Common myeloid progenitor, CD34-positive (primary cell): ENCODE measurements at regions not wholly inside any gene's neighbourhood (a gene's known extent, or its start where the extent isn't known, plus 50 kb on each side); places are given as distances from the start of the nearest gene placed in this dataset.
"Not testable (repeated sequence)": the region's sequence is repeated elsewhere in the genome, so short reads cannot be mapped to it uniquely, and the experiment has no call there.

Source experiments
- CTCF ChIA-PET: fragments of 350-600 bp; sonication (Branson Sonifier 250); formaldehyde crosslinking; loops from one replicate; lab custom pipeline; 2021; ENCODE audit warnings: antibody characterized with exemption; lab: Charles Lee
- POLR2A ChIA-PET: fragments of 350-600 bp; sonication (Branson Sonifier 250); formaldehyde crosslinking; loops from one replicate; lab custom pipeline; 2021; ENCODE audit warnings: antibody characterized with exemption; lab: Charles Lee
- DNase-seq, 3 donors: peaks; one replicate each; pipeline versions ENCODE4 v3.0.0 to v3.0.0-alpha.2; 2013
- H3K27ac ChIP-seq, 2 experiments: 1 replicate in 1 of 2; 2 replicates in 1 of 2; pipeline ENCODE4 v1.7.0; 2013; ENCODE audit warnings: inconsistent platforms in 2 of 2, low read length in 2 of 2, mild to moderate bottlenecking in 2 of 2, low read depth in 1 of 2, moderate library complexity in 1 of 2; ENCODE audit not compliant: severe bottlenecking in 2 of 2, insufficient read depth in 1 of 2, poor library complexity in 1 of 2
- H3K27me3 ChIP-seq, 5 experiments: replicated peaks in 2 of 5; 1 replicate in 3 of 5; 2 replicates in 2 of 5; pipeline versions ENCODE4 v1.6.1 to v1.7.0; 2013; ENCODE audit warnings: low read length in 4 of 5, mild to moderate bottlenecking in 2 of 5, moderate library complexity in 2 of 5, inconsistent platforms in 1 of 5; ENCODE audit not compliant: insufficient read depth in 5 of 5, control insufficient read depth in 4 of 5
- H3K36me3 ChIP-seq, 4 experiments: 1 replicate in 2 of 4; 2 replicates in 2 of 4; pipeline versions ENCODE4 v1.6.1 to v1.7.0; 2013; ENCODE audit warnings: low read length in 3 of 4, control low read depth in 1 of 4, mild to moderate bottlenecking in 1 of 4; ENCODE audit not compliant: control insufficient read depth in 4 of 4, insufficient read depth in 4 of 4
- H3K4me1 ChIP-seq, 4 experiments: 1 replicate in 3 of 4; 2 replicates in 1 of 4; pipeline versions ENCODE4 v1.6.1 to v1.7.1; 2013; ENCODE audit warnings: low read length in 3 of 4, mild to moderate bottlenecking in 3 of 4, control low read depth in 1 of 4, inconsistent platforms in 1 of 4, moderate library complexity in 1 of 4; ENCODE audit not compliant: control insufficient read depth in 4 of 4, insufficient read depth in 4 of 4; ENCODE audit errors: control extremely low read depth in 1 of 4
- H3K4me3 ChIP-seq, 7 experiments: 1 replicate in 4 of 7; 2 replicates in 3 of 7; pipeline versions ENCODE4 v1.5.1 to v1.7.0; 2013; ENCODE audit warnings: mild to moderate bottlenecking in 7 of 7, low read length in 6 of 7, moderate library complexity in 6 of 7, inconsistent platforms in 2 of 7, low read depth in 2 of 7, control low read depth in 1 of 7; ENCODE audit not compliant: insufficient read depth in 4 of 7, control insufficient read depth in 1 of 7; ENCODE audit errors: extremely low read depth in 1 of 7
- H3K9me3 ChIP-seq, 5 experiments: 1 replicate in 4 of 5; 2 replicates in 1 of 5; pipeline versions ENCODE4 v1.6.1 to v1.7.1; 2013; ENCODE audit warnings: low read length in 4 of 5, mild to moderate bottlenecking in 2 of 5, inconsistent platforms in 1 of 5, low read depth in 1 of 5, moderate library complexity in 1 of 5; ENCODE audit not compliant: control insufficient read depth in 4 of 5, insufficient read depth in 2 of 5; ENCODE audit errors: control extremely low read depth in 1 of 5
- WGBS: methylation state at CpG from one replicate; pipeline ENCODE4 v1.1.5; 2013; ENCODE audit not compliant: insufficient coverage; 5-methylcytosine and 5-hydroxymethylcytosine counted together

DNA sequence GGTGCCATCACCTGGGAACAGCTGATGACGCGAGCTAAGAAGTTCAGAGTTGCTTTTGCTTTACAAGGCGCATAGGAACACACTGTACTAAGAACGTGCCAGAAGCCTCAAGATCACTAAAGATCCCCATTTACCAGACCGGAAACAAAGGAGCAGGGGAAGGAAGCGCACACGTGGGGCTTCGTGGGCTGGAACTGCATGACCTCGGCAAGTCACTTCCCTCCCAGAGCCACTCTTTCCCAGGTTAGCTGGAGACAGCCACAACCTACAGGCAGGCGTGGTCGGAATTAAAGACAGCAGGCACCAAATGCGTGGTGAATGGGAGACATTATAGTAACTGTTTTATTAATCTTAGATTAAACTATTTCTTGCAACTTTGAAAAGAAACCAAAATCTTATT, 154.9 kb upstream of the IQSEC1 start:
- POLR2A ChIA-PET, H3K27ac ChIP-seq, H3K27me3 ChIP-seq, CTCF ChIA-PET, H3K4me3 ChIP-seq, H3K9me3 ChIP-seq, DNase-seq, H3K36me3 ChIP-seq: not testable (repeated sequence)
- no CpG with 5 or more reads among the region's 12 CpGs for WGBS
- peaks cover 0 to 23% (median 0%) of the 10 kb centered on the region in 4 experiments for H3K4me1 ChIP-seq

- DNase-seq = no peak
- H3K4me3 ChIP-seq = no peak overlapping the region
- peaks cover 0 to 4% (median 0%) of the 10 kb centered on the region in 5 experiments for H3K27me3 ChIP-seq
- no peaks in the 10 kb centered on the region for H3K9me3 ChIP-seq
- ChIA-PET CTCF (interaction anchor here (1.0 kb wide), 1 partner anchor 32 kb away, joined by 3 read pairs; no protein-coding TSS in a partner anchor), POLR2A (interaction anchor here (0.6 kb wide), 1 partner anchor 1919 kb away, joined by 3 read pairs; no protein-coding TSS in a partner anchor)
- H3K36me3 ChIP-seq = no peaks in the 10 kb centered on the region
- WGBS = 96% methylated on average over 16 of the region's 23 CpGs
- peaks cover 0 to 23% (median 0%) of the 10 kb centered on the region in 4 experiments for H3K4me1 ChIP-seq
- no peak overlapping the region for H3K27ac ChIP-seq
These were observed 154.3 kb upstream of the IQSEC1 start for GRCh38 chr3:13227315-13228165.

DNA sequence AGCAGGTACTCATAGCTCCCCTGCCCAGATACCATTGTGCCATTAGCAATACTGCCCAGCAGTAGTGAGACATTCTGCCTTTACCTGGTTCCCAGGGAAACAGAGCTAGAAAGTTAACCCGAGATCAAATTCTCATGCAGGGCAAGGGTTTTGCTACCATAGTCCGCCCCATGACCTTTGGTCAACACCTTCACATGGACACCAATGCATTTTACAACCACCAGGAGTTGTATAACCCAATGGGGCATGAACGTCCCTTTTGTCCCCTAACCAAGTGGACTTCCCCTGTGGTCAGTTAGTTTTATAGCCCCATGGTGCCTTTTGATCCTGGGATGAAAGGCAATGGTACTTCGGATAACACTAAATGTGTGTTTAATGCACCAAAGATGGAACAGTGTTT, 151.7 kb upstream of the IQSEC1 start:
- no peaks in the 10 kb centered on the region for H3K36me3 ChIP-seq
- ChIA-PET POLR2A (no interaction called here), CTCF (interaction anchor here (1.4 kb wide), 1 partner anchor 9 kb away, joined by 3 read pairs; no protein-coding TSS in a partner anchor)
- H3K9me3 ChIP-seq = no peaks in the 10 kb centered on the region
- DNase-seq = no peak
- H3K4me1 ChIP-seq = peaks cover 0 to 23% (median 0%) of the 10 kb centered on the region in 4 experiments
- no peak overlapping the region for H3K4me3 ChIP-seq
- no peak overlapping the region for H3K27ac ChIP-seq
- WGBS = 98% methylated on average over 3 of the region's 4 CpGs
- H3K27me3 ChIP-seq = no peaks in the 10 kb centered on the region

DNA sequence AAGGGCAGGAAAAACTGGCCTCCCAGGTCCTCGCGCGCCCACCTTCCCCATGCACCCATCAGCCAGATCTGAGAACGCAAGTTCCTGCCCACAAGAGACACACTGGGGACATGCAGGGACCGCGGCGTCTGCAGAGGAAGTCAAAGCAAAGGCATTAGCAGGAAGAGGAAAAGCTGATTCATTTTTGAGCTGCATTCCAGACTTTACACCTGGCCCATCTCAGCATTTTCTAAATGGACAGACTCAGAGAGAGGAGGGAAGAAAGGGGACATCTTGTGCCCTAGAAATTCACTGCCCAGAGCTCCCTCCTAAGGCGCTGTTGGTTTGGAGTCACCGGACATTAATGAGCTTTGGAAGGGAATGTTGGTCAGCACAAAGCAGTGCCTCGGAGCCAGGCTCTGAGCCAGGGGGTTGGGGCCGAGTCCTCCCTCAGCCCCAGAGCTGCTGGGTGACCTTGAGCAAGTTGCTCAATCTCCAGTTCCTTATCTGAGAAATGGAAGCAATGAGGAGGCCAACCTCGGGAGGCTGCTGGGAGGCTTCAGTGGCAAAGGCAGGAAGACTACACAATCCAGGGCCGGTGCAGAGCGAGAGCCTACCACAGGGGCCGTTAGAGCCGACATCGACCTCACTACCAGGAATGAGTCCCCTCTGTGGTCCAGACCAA, 150.5 kb upstream of the IQSEC1 start:
- Histone ChIP-seq H3K4me1 (peaks cover 0 to 23% (median 0%) of the 10 kb centered on the region in 4 experiments), H3K27me3 (no peaks in the 10 kb centered on the region), H3K9me3 (no peaks in the 10 kb centered on the region), H3K36me3 (no peaks in the 10 kb centered on the region), H3K27ac (no peak overlapping the region), H3K4me3 (no peak overlapping the region)
- 84% methylated on average over 9 of the region's 17 CpGs for WGBS
- ChIA-PET POLR2A (no interaction called here), CTCF (interaction anchor here (1.1 to 1.4 kb wide), 2 partner anchors 8 to 31 kb away, joined by 3 read pairs; no protein-coding TSS in a partner anchor)
- no peak for DNase-seq

DNA sequence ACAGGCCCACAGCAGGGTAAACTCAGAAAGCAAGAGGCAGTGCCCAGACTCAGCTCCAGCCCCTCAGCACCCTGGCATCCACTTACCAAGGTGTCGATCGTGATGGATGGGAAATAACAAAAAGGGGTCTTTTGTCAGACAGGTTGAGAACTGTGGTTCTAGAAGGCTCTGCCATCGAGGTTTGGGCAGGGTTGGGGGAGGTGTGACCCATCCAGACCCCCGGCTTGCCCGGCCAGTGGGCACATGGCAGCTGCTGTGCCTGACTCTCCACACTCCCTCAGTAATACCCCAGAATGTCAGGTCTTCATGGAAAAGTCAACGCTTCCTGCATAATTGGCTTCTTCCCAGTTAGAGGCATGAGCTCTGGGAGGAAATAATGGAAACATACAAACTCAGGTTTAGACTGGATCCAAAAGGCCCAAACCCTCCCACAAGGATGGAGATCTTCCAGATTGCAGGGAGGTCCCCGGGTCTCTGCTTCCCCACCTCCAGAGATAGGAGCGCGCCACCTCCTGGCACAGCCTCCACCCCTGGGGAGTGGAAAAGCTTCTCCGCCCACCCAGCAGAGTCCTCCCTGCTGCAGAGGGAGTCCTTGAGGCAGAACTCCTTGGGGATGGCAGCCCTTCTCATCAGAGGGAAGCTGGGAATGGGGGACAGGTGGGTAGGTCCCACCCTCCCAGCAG, 149.8 kb upstream of the IQSEC1 start:
- no peak overlapping the region for H3K4me3 ChIP-seq
- WGBS = 95% methylated on average over 8 of the region's 10 CpGs
- no peak overlapping the region for H3K27ac ChIP-seq
- no peaks in the 10 kb centered on the region for H3K27me3 ChIP-seq
- H3K9me3 ChIP-seq = no peaks in the 10 kb centered on the region
- H3K4me1 ChIP-seq = peaks cover 0 to 20% (median 0%) of the 10 kb centered on the region in 4 experiments
- DNase-seq = no peak
- POLR2A ChIA-PET = interaction anchor here (0.6 kb wide), 1 partner anchor 128 kb away, joined by 6 read pairs; no protein-coding TSS in a partner anchor
- CTCF ChIA-PET = interaction anchor here (1.1 kb wide), 1 partner anchor 31 kb away, joined by 3 read pairs; no protein-coding TSS in a partner anchor
- H3K36me3 ChIP-seq = no peaks in the 10 kb centered on the region

- no peak for DNase-seq
- POLR2A ChIA-PET = no interaction called here
- CTCF ChIA-PET = no interaction called here
- Histone ChIP-seq H3K27ac (no peak overlapping the region), H3K36me3 (no peaks in the 10 kb centered on the region), H3K27me3 (no peaks in the 10 kb centered on the region), H3K4me1 (peaks cover 0 to 13% (median 0%) of the 10 kb centered on the region in 4 experiments), H3K9me3 (no peaks in the 10 kb centered on the region), H3K4me3 (no peak overlapping the region)
- 100% methylated on average over 7 of the region's 9 CpGs for WGBS
These were observed 148.9 kb upstream of the IQSEC1 start for GRCh38 chr3:13222131-13222530.
